HUES64 (cell line): ENCODE measurements at regions not wholly inside any gene's neighbourhood (a gene's known extent, or its start where the extent isn't known, plus 50 kb on each side); places are given as distances from the start of the nearest gene placed in this dataset.
"Not testable (repeated sequence)": the region's sequence is repeated elsewhere in the genome, so short reads cannot be mapped to it uniquely, and the experiment has no call there.

Source experiments
- H3K27ac ChIP-seq: 2 replicates; pipeline ENCODE4 v1.7.0; 2013; ENCODE audit warnings: low read depth, low read length, inconsistent platforms
- H3K27me3 ChIP-seq: 2 replicates; pipeline ENCODE4 v1.6.1; 2013; ENCODE audit warnings: mild to moderate bottlenecking, low read length; ENCODE audit not compliant: insufficient read depth
- H3K36me3 ChIP-seq: 2 replicates; pipeline ENCODE4 v1.6.1; 2013; ENCODE audit warnings: mild to moderate bottlenecking, low read length; ENCODE audit not compliant: insufficient read depth
- H3K4me1 ChIP-seq: 2 replicates; pipeline ENCODE4 v1.6.1; 2013; ENCODE audit warnings: mild to moderate bottlenecking, low read length, moderate library complexity; ENCODE audit not compliant: insufficient read depth
- H3K4me3 ChIP-seq: 2 replicates; pipeline ENCODE4 v1.5.1; 2013; ENCODE audit warnings: mild to moderate bottlenecking, low read length, moderate library complexity
- H3K9ac ChIP-seq: 2 replicates; pipeline ENCODE4 v1.6.1; 2013; ENCODE audit warnings: mild to moderate bottlenecking, low read depth, low read length
- H3K9me3 ChIP-seq: 2 replicates; pipeline ENCODE4 v1.6.1; 2013; ENCODE audit warnings: low read depth, low read length; ENCODE audit not compliant: insufficient read depth
- WGBS: fragments of 150-250, 120-280 bp; methylation state at CpG from one replicate; pipeline ENCODE4 v1.1.7; 2013; ENCODE audit warnings: missing lambda C conversion rate; 5-methylcytosine and 5-hydroxymethylcytosine counted together

GRCh38 chr6:76774781-76775384, 688.4 kb downstream of the HTR1B start:
- Histone ChIP-seq H3K4me1 (peaks cover 6% of the 10 kb centered on the region; the same call in 1 of the 2 replicates), H3K36me3 (no peaks in the 10 kb centered on the region), H3K4me3 (no peak overlapping the region), H3K9ac (no peak overlapping the region), H3K27me3 (no peaks in the 10 kb centered on the region), H3K27ac (no peak overlapping the region), H3K9me3 (no peaks in the 10 kb centered on the region)
- WGBS: 84% methylated on average over 6 of the region's 6 CpGs

GRCh38 chr6:76772951-76773350, 690.3 kb downstream of the HTR1B start:
- H3K4me3 ChIP-seq: no peak overlapping the region
- H3K27me3 ChIP-seq: no peaks in the 10 kb centered on the region
- 91% methylated on average over 1 of the region's 2 CpGs for WGBS
- H3K36me3 ChIP-seq: no peaks in the 10 kb centered on the region
- peaks cover 6% of the 10 kb centered on the region; the same call in 1 of the 2 replicates for H3K4me1 ChIP-seq
- no peak overlapping the region for H3K27ac ChIP-seq
- H3K9me3 ChIP-seq: no peaks in the 10 kb centered on the region
- H3K9ac ChIP-seq: no peak overlapping the region

- Histone ChIP-seq H3K27ac (no peak overlapping the region), H3K27me3 (no peaks in the 10 kb centered on the region), H3K36me3 (no peaks in the 10 kb centered on the region), H3K4me1 (peaks cover 6% of the 10 kb centered on the region; the same call in 1 of the 2 replicates), H3K9ac (no peak overlapping the region), H3K9me3 (no peaks in the 10 kb centered on the region), H3K4me3 (no peak overlapping the region)
- WGBS: 79% methylated on average over 1 of the region's 2 CpGs
Observed at GRCh38 chr6:76771059-76771634, 692.1 kb downstream of the HTR1B start.

- Histone ChIP-seq H3K36me3 (no peaks in the 10 kb centered on the region), H3K9me3 (no peaks in the 10 kb centered on the region), H3K9ac (no peak overlapping the region), H3K4me3 (no peak overlapping the region), H3K27ac (no peak overlapping the region), H3K4me1 (peaks cover 6% of the 10 kb centered on the region; the same call in 1 of the 2 replicates), H3K27me3 (no peaks in the 10 kb centered on the region)
- WGBS: 91% methylated on average over 2 of the region's 2 CpGs
Observed at GRCh38 chr6:76770281-76770680, 693.0 kb downstream of the HTR1B start.

GRCh38 chr6:76768556-76768955, 694.7 kb downstream of the HTR1B start:
- no peak overlapping the region for H3K27ac ChIP-seq
- no peaks in the 10 kb centered on the region for H3K9me3 ChIP-seq
- no peaks in the 10 kb centered on the region for H3K36me3 ChIP-seq
- no peak overlapping the region for H3K9ac ChIP-seq
- H3K4me3 ChIP-seq: no peak overlapping the region
- no peaks in the 10 kb centered on the region for H3K27me3 ChIP-seq
- 99% methylated on average over 2 of the region's 2 CpGs for WGBS
- H3K4me1 ChIP-seq: no peaks in the 10 kb centered on the region

- 94% methylated on average over 1 of the region's 2 CpGs for WGBS
- Histone ChIP-seq H3K36me3 (no peaks in the 10 kb centered on the region), H3K27me3 (no peaks in the 10 kb centered on the region), H3K9me3 (no peaks in the 10 kb centered on the region), H3K27ac (no peak overlapping the region), H3K4me3 (no peak overlapping the region), H3K9ac (no peak overlapping the region), H3K4me1 (no peaks in the 10 kb centered on the region)
Observed at GRCh38 chr6:76764057-76764456, 691.6 kb upstream of the IMPG1 start.

GRCh38 chr6:76752841-76753240, 680.4 kb upstream of the IMPG1 start:
- Histone ChIP-seq H3K9me3 (no peaks in the 10 kb centered on the region), H3K27me3 (no peaks in the 10 kb centered on the region), H3K4me3 (no peak overlapping the region), H3K27ac (no peak overlapping the region), H3K4me1 (no peaks in the 10 kb centered on the region), H3K36me3 (no peaks in the 10 kb centered on the region), H3K9ac (no peak overlapping the region)
- 86% methylated on average over 2 of the region's 2 CpGs for WGBS

- H3K27ac ChIP-seq, H3K9ac ChIP-seq, H3K9me3 ChIP-seq, H3K4me1 ChIP-seq, H3K36me3 ChIP-seq, H3K4me3 ChIP-seq, H3K27me3 ChIP-seq: not testable (repeated sequence)
- WGBS: no CpG with 5 or more reads among the region's 3 CpGs
Observed at GRCh38 chr6:76745388-76745787, 672.9 kb upstream of the IMPG1 start.

GRCh38 chr6:76744151-76744720, 671.8 kb upstream of the IMPG1 start:
- not testable (repeated sequence) for H3K9me3 ChIP-seq, H3K4me3 ChIP-seq, H3K27me3 ChIP-seq, H3K27ac ChIP-seq, H3K9ac ChIP-seq, H3K36me3 ChIP-seq, H3K4me1 ChIP-seq
- WGBS: 93% methylated on average over 38 of the region's 38 CpGs

- no peak overlapping the region for H3K4me3 ChIP-seq
- 95% methylated on average over 2 of the region's 2 CpGs for WGBS
- no peak overlapping the region for H3K27ac ChIP-seq
- H3K27me3 ChIP-seq: no peaks in the 10 kb centered on the region
- peaks cover 10% of the 10 kb centered on the region; the same call in 1 of the 2 replicates for H3K9me3 ChIP-seq
- H3K4me1 ChIP-seq: no peaks in the 10 kb centered on the region
- H3K36me3 ChIP-seq: no peaks in the 10 kb centered on the region
- H3K9ac ChIP-seq: no peak overlapping the region
Observed at GRCh38 chr6:76742919-76743318, 670.5 kb upstream of the IMPG1 start.

- H3K9ac ChIP-seq: no peak overlapping the region
- H3K4me3 ChIP-seq: no peak overlapping the region
- no peaks in the 10 kb centered on the region for H3K36me3 ChIP-seq
- H3K4me1 ChIP-seq: no peaks in the 10 kb centered on the region
- no peaks in the 10 kb centered on the region for H3K27me3 ChIP-seq
- no peak overlapping the region for H3K27ac ChIP-seq
- no peaks in the 10 kb centered on the region for H3K9me3 ChIP-seq
- no CpG with 5 or more reads among the region's 1 CpG for WGBS
Observed at GRCh38 chr6:76719449-76719848, 647.0 kb upstream of the IMPG1 start.
